HepG2 (cell line): ENCODE measurements at regions not wholly inside any gene's neighbourhood (a gene's known extent, or its start where the extent isn't known, plus 50 kb on each side); places are given as distances from the start of the nearest gene placed in this dataset.

Source experiments
- GTF2F1 ChIP-seq: fragments of 150-350 bp; IDR thresholded peaks from 2 replicates; pipeline ENCODE4 v1.6.1; 2014; ENCODE audit warnings: low read length
- ZNF264 ChIP-seq: sonication (generic); formaldehyde crosslinking; IDR thresholded peaks from 2 replicates; pipeline ENCODE4 v1.4.0; 2020; ENCODE audit warnings: missing genetic modification reagents
- TF ChIP-seq, protein P1 (sequence below): sonication (generic); formaldehyde crosslinking; IDR thresholded peaks from 2 replicates; pipeline ENCODE4 v1.5.0; 2020; ENCODE audit warnings: mild to moderate bottlenecking, missing genetic modification reagents, moderate library complexity
- TF ChIP-seq, protein P2 (sequence below), 2 experiments: sonication (generic) in 1 of 2; formaldehyde crosslinking in 1 of 2; IDR thresholded peaks; 2 replicates each; pipeline versions ENCODE4 v1.5.1 to v1.6.1; 2011 to 2020; ENCODE audit warnings: borderline replicate concordance in 1 of 2, low read depth in 1 of 2, low read length in 1 of 2, mild to moderate bottlenecking in 1 of 2, missing genetic modification reagents in 1 of 2, moderate library complexity in 1 of 2
- TF ChIP-seq, protein P3 (sequence below): sonication (generic); formaldehyde crosslinking; IDR thresholded peaks from 2 replicates; pipeline ENCODE4 v1.5.0; 2020; ENCODE audit warnings: missing genetic modification reagents, mild to moderate bottlenecking, borderline replicate concordance

DNA sequence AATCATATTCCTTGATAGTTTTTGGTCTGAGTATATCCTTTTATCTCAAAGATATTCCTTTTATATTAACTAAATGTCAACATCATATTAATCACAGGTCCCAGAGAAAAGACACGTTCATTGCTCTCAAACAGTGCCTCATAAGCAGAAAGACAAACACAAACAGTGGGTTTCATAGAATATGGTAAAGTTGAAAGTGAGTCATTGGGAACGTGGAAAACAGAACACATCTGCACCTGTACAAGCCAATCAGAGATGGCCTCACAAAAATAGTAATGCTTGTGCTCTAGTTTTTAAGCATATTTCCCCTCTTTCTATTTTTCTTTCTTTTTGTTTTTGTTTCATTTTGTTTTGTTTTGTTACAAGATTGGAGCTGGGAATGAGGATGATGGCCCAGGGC, 328.4 kb upstream of the MAP2 start:
- TF ChIP-seq, protein P1, sequence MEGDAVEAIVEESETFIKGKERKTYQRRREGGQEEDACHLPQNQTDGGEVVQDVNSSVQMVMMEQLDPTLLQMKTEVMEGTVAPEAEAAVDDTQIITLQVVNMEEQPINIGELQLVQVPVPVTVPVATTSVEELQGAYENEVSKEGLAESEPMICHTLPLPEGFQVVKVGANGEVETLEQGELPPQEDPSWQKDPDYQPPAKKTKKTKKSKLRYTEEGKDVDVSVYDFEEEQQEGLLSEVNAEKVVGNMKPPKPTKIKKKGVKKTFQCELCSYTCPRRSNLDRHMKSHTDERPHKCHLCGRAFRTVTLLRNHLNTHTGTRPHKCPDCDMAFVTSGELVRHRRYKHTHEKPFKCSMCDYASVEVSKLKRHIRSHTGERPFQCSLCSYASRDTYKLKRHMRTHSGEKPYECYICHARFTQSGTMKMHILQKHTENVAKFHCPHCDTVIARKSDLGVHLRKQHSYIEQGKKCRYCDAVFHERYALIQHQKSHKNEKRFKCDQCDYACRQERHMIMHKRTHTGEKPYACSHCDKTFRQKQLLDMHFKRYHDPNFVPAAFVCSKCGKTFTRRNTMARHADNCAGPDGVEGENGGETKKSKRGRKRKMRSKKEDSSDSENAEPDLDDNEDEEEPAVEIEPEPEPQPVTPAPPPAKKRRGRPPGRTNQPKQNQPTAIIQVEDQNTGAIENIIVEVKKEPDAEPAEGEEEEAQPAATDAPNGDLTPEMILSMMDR (CRISPR knock-in tag), result no peak
- TF ChIP-seq, protein P2, sequence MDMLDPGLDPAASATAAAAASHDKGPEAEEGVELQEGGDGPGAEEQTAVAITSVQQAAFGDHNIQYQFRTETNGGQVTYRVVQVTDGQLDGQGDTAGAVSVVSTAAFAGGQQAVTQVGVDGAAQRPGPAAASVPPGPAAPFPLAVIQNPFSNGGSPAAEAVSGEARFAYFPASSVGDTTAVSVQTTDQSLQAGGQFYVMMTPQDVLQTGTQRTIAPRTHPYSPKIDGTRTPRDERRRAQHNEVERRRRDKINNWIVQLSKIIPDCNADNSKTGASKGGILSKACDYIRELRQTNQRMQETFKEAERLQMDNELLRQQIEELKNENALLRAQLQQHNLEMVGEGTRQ (IDR thresholded peaks at IDR 0.05; ENCODE audit: low read depth, low read length), result no peak
- TF ChIP-seq, protein P2 (CRISPR knock-in tag; IDR thresholded peaks at IDR 0.05; ENCODE audit: borderline replicate concordance), result no peak
- TF ChIP-seq ZNF264 (CRISPR knock-in tag) (no peak), GTF2F1 (no peak)
- TF ChIP-seq, protein P3, sequence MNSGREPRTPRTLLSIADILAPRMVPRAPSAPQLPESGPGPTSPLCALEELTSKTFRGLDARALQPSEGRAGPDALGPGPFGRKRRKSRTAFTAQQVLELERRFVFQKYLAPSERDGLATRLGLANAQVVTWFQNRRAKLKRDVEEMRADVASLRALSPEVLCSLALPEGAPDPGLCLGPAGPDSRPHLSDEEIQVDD (CRISPR knock-in tag), result no peak
